Activated B cell treated with CpG ODN at 0.5 μM for 24 hours (primary cell): ENCODE measurements at regions not wholly inside any gene's neighbourhood (a gene's known extent, or its start where the extent isn't known, plus 50 kb on each side); places are given as distances from the start of the nearest gene placed in this dataset.

Experiments
- ATAC-seq: fragments of 200-7000 bp; cut with Tn5 transposase; one replicate; pipeline ENCODE4 v1.10.0; 2021; ENCODE audit warnings: low read depth, mild to moderate bottlenecking, moderate library complexity
- CTCF ChIA-PET: fragments of 350-600 bp; sonication (Branson Sonifier 250); formaldehyde crosslinking; loops from one replicate; lab custom pipeline; 2021; ENCODE audit warnings: antibody characterized with exemption; lab: Charles Lee
- POLR2A ChIA-PET: fragments of 350-600 bp; sonication (Branson Sonifier 250); formaldehyde crosslinking; loops from one replicate; lab custom pipeline; 2021; ENCODE audit warnings: antibody characterized with exemption; lab: Charles Lee
- DNase-seq: peaks from one replicate; pipeline ENCODE4 v3.0.0; 2022
- H3K27ac Mint-ChIP-seq: one replicate; pipeline ENCODE4 v1.8.0; 2020; ENCODE audit warnings: mixed read lengths
- H3K27me3 Mint-ChIP-seq: one replicate; pipeline ENCODE4 v1.8.0; 2021; ENCODE audit warnings: mixed read lengths
- H3K36me3 Mint-ChIP-seq: one replicate; pipeline ENCODE4 v1.8.0; 2021; ENCODE audit warnings: low read depth, mixed read lengths
- H3K4me1 Mint-ChIP-seq: one replicate; pipeline ENCODE4 v1.8.0; 2021; ENCODE audit warnings: mixed read lengths
- H3K4me3 Mint-ChIP-seq: one replicate; pipeline ENCODE4 v1.8.0; 2020; ENCODE audit warnings: mild to moderate bottlenecking, mixed read lengths
- H3K9me3 Mint-ChIP-seq: one replicate; pipeline ENCODE4 v1.8.0; 2020; ENCODE audit warnings: mixed read lengths
- intact Hi-C: fragments of 100-400 bp; cut with micrococcal nuclease; formaldehyde crosslinking; loops from one replicate; pipeline ENCODE4 v1.15.1; 2024
- TF ChIP-seq, protein P1 (sequence below): fragments of 200-600 bp; IDR thresholded peaks from one replicate; pipeline ENCODE4 v1.8.0; 2022; ENCODE audit warnings: antibody characterized with exemption, mild to moderate bottlenecking

DNA sequence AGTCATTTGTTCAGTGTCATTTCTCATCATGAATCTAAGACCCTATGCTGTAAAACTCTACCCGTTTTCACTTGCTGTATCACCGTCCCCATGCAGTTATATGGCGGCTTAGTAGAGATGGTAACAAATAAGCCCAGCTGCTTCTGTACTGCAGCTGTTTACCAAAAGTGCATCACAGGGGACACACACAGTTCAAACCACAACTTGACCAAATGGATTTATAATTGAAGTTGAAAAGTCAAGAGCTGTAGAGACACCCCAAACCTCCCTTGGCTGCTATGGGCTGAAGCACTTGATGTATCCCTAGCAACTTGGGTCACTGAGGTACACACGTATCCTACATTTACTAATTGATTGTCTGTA lies 219.0 kb upstream of the FGF13 start:
- no peaks in the 10 kb centered on the region for H3K9me3 Mint-ChIP-seq
- CTCF ChIA-PET: no interaction called here
- intact Hi-C loops: no loop called here
- H3K27ac Mint-ChIP-seq: no peak overlapping the region
- ATAC-seq: no peak
- POLR2A ChIA-PET: no interaction called here
- H3K36me3 Mint-ChIP-seq: no peaks in the 10 kb centered on the region
- H3K4me1 Mint-ChIP-seq: no peaks in the 10 kb centered on the region
- TF ChIP-seq, protein P1, sequence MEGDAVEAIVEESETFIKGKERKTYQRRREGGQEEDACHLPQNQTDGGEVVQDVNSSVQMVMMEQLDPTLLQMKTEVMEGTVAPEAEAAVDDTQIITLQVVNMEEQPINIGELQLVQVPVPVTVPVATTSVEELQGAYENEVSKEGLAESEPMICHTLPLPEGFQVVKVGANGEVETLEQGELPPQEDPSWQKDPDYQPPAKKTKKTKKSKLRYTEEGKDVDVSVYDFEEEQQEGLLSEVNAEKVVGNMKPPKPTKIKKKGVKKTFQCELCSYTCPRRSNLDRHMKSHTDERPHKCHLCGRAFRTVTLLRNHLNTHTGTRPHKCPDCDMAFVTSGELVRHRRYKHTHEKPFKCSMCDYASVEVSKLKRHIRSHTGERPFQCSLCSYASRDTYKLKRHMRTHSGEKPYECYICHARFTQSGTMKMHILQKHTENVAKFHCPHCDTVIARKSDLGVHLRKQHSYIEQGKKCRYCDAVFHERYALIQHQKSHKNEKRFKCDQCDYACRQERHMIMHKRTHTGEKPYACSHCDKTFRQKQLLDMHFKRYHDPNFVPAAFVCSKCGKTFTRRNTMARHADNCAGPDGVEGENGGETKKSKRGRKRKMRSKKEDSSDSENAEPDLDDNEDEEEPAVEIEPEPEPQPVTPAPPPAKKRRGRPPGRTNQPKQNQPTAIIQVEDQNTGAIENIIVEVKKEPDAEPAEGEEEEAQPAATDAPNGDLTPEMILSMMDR: no peak
- no peak for DNase-seq
- no peak overlapping the region for H3K4me3 Mint-ChIP-seq
- no peaks in the 10 kb centered on the region for H3K27me3 Mint-ChIP-seq

DNA sequence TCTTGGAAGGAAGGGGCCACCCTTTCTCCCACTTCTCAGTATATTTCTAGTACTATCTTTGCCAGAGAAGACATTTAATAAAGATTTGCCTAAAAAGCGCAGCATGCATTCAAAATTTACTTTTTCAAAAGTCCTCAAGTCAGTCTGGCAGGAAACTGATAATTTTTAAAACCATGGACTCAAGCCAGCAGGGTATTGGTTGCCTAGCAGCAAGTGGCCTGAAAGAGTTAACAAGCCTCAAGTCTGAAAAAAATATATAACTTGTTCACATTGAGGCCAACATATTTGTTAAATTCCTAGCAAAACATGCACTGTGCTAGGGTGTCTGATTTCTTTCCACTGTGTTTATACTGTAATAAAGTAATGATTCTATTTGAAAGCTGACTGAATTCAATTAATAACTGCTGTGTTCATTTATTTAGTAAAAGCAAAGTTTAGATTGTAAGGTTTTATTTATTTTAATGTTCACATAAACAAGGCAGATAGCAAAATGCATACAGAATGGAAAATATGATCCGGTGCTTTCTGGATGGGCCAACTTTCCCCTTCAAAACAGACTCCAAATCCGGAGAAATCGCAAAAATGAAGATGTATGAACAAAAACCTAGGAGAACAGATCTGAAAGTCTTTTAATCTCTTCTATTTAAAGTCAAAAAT lies 218.5 kb upstream of the FGF13 start:
- no peak overlapping the region for H3K27ac Mint-ChIP-seq
- no peaks in the 10 kb centered on the region for H3K36me3 Mint-ChIP-seq
- no peaks in the 10 kb centered on the region for H3K9me3 Mint-ChIP-seq
- TF ChIP-seq, protein P1: no peak
- DNase-seq (no peak), ATAC-seq (no peak)
- intact Hi-C loops: no loop called here
- no peaks in the 10 kb centered on the region for H3K27me3 Mint-ChIP-seq
- no peak overlapping the region for H3K4me3 Mint-ChIP-seq
- CTCF ChIA-PET: no interaction called here
- no peaks in the 10 kb centered on the region for H3K4me1 Mint-ChIP-seq
- POLR2A ChIA-PET: no interaction called here

DNA sequence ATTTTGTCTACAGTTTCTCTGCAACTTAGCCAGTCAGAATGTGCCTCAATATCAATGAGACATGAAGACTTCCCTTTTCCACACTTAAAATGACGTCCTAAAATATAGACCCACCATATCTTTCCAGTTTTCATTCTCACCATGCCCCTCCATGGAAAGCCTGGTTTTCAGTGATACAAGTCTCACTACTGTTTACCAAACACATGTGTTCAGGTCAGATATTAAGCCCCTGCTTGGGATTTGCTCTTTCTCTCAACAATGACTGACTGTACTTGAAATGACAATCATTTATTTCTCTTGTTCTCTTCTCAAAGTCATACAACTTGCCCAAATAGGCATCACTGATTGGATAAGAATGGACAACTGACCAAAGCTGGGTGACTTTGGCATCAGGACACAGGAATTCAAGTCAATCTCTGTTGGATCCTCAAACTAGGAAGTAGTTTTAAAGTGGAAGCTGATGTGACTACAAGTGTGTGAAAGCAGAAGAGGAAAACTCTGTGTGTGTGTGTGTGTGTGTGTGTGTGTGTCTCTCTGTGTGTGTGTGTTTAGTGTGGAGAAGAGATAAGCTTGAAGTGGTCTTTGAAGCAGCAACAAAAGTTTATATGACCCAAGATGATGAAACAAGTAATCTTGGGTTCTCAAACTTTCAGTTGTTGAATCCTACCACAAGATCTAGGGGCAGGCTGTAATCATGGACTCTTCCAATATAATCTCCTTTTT lies 217.4 kb upstream of the FGF13 start:
- TF ChIP-seq, protein P1: no peak
- ChIA-PET CTCF (no interaction called here), POLR2A (no interaction called here)
- H3K4me3 Mint-ChIP-seq: no peak overlapping the region
- no peak for ATAC-seq
- H3K9me3 Mint-ChIP-seq: no peaks in the 10 kb centered on the region
- no peaks in the 10 kb centered on the region for H3K36me3 Mint-ChIP-seq
- no peaks in the 10 kb centered on the region for H3K27me3 Mint-ChIP-seq
- no peak overlapping the region for H3K27ac Mint-ChIP-seq
- no peaks in the 10 kb centered on the region for H3K4me1 Mint-ChIP-seq
- DNase-seq: no peak
- intact Hi-C loops: no loop called here

DNA sequence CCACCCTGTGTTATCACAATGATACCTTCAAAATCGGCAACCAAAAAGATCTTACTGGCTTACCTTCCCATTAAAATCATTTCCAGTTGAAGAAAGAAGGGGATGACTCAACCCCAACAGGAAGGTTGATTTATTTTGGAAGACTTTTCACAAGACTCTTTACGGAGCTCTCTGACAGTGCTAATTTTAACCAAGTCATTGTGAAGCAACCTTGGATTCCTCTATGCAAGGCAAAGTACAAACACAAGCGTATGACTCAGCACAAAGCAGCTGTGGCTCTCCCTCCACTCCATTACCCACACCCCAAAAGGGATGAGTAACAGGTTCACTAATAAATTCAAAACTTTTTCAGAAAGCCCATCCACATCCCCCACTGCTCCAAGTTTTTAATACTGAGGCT lies 213.8 kb upstream of the FGF13 start:
- no peak for ATAC-seq
- H3K4me3 Mint-ChIP-seq: no peak overlapping the region
- TF ChIP-seq, protein P1: no peak
- H3K27ac Mint-ChIP-seq: no peak overlapping the region
- H3K4me1 Mint-ChIP-seq: no peaks in the 10 kb centered on the region
- intact Hi-C loops: no loop called here
- ChIA-PET CTCF (no interaction called here), POLR2A (no interaction called here)
- H3K36me3 Mint-ChIP-seq: no peaks in the 10 kb centered on the region
- no peaks in the 10 kb centered on the region for H3K9me3 Mint-ChIP-seq
- DNase-seq: no peak
- H3K27me3 Mint-ChIP-seq: no peaks in the 10 kb centered on the region

DNA sequence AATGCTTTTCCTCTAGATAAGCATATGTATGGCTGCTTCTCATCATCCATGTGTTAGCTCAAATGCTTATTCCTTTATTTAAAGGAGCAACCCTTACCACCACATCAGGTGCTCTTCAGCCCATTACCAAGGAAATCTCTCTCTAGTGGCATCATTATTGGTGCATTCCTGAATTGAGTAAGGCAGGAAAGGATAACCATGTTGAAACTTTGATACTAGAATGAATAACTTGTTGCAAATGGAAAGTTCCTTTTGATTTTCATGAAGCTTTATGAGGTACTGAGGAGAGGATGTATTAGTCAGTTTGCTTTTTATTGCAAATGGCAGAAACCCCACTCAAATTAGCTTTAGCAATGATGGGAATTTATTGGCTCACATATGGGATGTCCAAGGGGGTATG lies 212.3 kb upstream of the FGF13 start:
- H3K36me3 Mint-ChIP-seq: no peaks in the 10 kb centered on the region

More for the DNA sequence above, 212.3 kb upstream of the FGF13 start:
- ChIA-PET POLR2A (no interaction called here), CTCF (no interaction called here)
- H3K4me3 Mint-ChIP-seq: no peak overlapping the region
- no peaks in the 10 kb centered on the region for H3K27me3 Mint-ChIP-seq
- no peaks in the 10 kb centered on the region for H3K4me1 Mint-ChIP-seq
- no peak for DNase-seq
- intact Hi-C loops: no loop called here
- no peak overlapping the region for H3K27ac Mint-ChIP-seq
- TF ChIP-seq, protein P1: no peak
- no peak for ATAC-seq
- H3K9me3 Mint-ChIP-seq: no peaks in the 10 kb centered on the region
